C4-2B (cell line): ENCODE measurements at regions not wholly inside any gene's neighbourhood (a gene's known extent, or its start where the extent isn't known, plus 50 kb on each side); places are given as distances from the start of the nearest gene placed in this dataset.

ENCODE experiments used
- CTCF ChIP-seq: fragments of 450-650 bp; conservative IDR thresholded peaks from 2 replicates; pipeline ENCODE4 v1.5.1; 2017; ENCODE audit warnings: mild to moderate bottlenecking
- ZFX ChIP-seq: fragments of 450-650 bp; IDR thresholded peaks from 2 replicates; pipeline ENCODE4 v1.6.1; 2017

- TF ChIP-seq CTCF, result peak; percentile 62
- TF ChIP-seq ZFX, result no peak
These were observed 71.0 kb downstream of the PJA1 start for GRCh38 chrX:69093960-69094871.
